ENCODE measurements at regions not wholly inside any gene's neighbourhood (a gene's known extent, or its start where the extent isn't known, plus 50 kb on each side); places are given as distances from the start of the nearest gene placed in this dataset.

GRCh38 chr5:91283899-91284298 is 99.2 kb downstream of the ARRDC3 start:
- no peak for DNase-seq (ENCODE audit: low read depth)

GRCh38 chr5:91283326-91283725 is 99.8 kb downstream of the ARRDC3 start:
- DNase-seq (ENCODE audit: low read depth): no peak

GRCh38 chr5:91282210-91282609 is 100.9 kb downstream of the ARRDC3 start:
- no peak for DNase-seq (ENCODE audit: low read depth)

GRCh38 chr5:91281401-91281800 is 101.7 kb downstream of the ARRDC3 start:
- DNase-seq (ENCODE audit: low read depth): no peak

GRCh38 chr5:91280362-91281269 is 102.5 kb downstream of the ARRDC3 start:
- DNase-seq (ENCODE audit: low read depth): peak; percentile 86

- DNase-seq (ENCODE audit: low read depth): no peak
Observed at GRCh38 chr5:91277840-91278239, 105.3 kb downstream of the ARRDC3 start.

- no peak for DNase-seq (ENCODE audit: low read depth)
Observed at GRCh38 chr5:91277093-91277626, 106.0 kb downstream of the ARRDC3 start.

GRCh38 chr5:91272858-91273257 is 110.3 kb downstream of the ARRDC3 start:
- DNase-seq (ENCODE audit: low read depth): no peak

GRCh38 chr5:91271999-91272398 is 111.1 kb downstream of the ARRDC3 start:
- no peak for DNase-seq (ENCODE audit: low read depth)

GRCh38 chr5:91269198-91269597 is 113.9 kb downstream of the ARRDC3 start:
- no peak for DNase-seq (ENCODE audit: low read depth)

- no peak for DNase-seq (ENCODE audit: low read depth)
Observed at GRCh38 chr5:91266184-91266705, 116.9 kb downstream of the ARRDC3 start.

GRCh38 chr5:91264311-91265051 is 118.6 kb downstream of the ARRDC3 start:
- DNase-seq (ENCODE audit: low read depth): no peak

- no peak for DNase-seq (ENCODE audit: low read depth)
Observed at GRCh38 chr5:91263898-91264297, 119.2 kb downstream of the ARRDC3 start.

- no peak for DNase-seq (ENCODE audit: low read depth)
Observed at GRCh38 chr5:91257301-91257700, 125.8 kb downstream of the ARRDC3 start.

GRCh38 chr5:91256142-91256524 is 127.0 kb downstream of the ARRDC3 start:
- DNase-seq (ENCODE audit: low read depth): no peak

- DNase-seq (ENCODE audit: low read depth): no peak
Observed at GRCh38 chr5:91255396-91256141, 127.5 kb downstream of the ARRDC3 start.

- DNase-seq (ENCODE audit: low read depth): no peak
Observed at GRCh38 chr5:91252916-91253315, 130.2 kb downstream of the ARRDC3 start.

- no peak for DNase-seq (ENCODE audit: low read depth)
Observed at GRCh38 chr5:91245871-91246270, 137.2 kb downstream of the ARRDC3 start.

- no peak for DNase-seq (ENCODE audit: low read depth)
Observed at GRCh38 chr5:91245074-91245452, 138.1 kb downstream of the ARRDC3 start.

- DNase-seq (ENCODE audit: low read depth): no peak
Observed at GRCh38 chr5:91244380-91245073, 138.6 kb downstream of the ARRDC3 start.

- no peak for DNase-seq (ENCODE audit: low read depth)
Observed at GRCh38 chr5:91243852-91244251, 139.3 kb downstream of the ARRDC3 start.
